ENCODE measurements at regions not wholly inside any gene's neighbourhood (a gene's known extent, or its start where the extent isn't known, plus 50 kb on each side); places are given as distances from the start of the nearest gene placed in this dataset.

GRCh38 chr6:43977404-43978111 is 149.7 kb downstream of the MRPL14 start (continued):
- TF ChIP-seq FOXP1 (CRISPR knock-in tag; IDR thresholded peaks at IDR 0.05) (peak; percentile 59; the same call in 1 of the 2 replicates), HINFP (tag; conservative IDR thresholded peaks at IDR 0.05; ENCODE audit: low read depth) (no peak), ETV1 (tag; conservative IDR thresholded peaks at IDR 0.05; ENCODE audit: low read depth) (0 out of 2 replicates have a peak, but pooled peaks have one; percentile 26), MGA (IDR thresholded peaks at IDR 0.05) (peak; percentile 68), SNAPC5 (CRISPR knock-in tag; IDR thresholded peaks at IDR 0.05) (no peak), ZNF449 (CRISPR knock-in tag; IDR thresholded peaks at IDR 0.05) (0 out of 2 replicates have a peak, but pooled peaks have one; percentile 46), NFXL1 (CRISPR knock-in tag; IDR thresholded peaks at IDR 0.05) (peak; percentile 67; the same call in 1 of the 2 replicates), SMAD4 (CRISPR knock-in tag; conservative IDR thresholded peaks at IDR 0.05) (peak; percentile 77), TEAD1 (CRISPR knock-in tag; IDR thresholded peaks at IDR 0.05) (peak; percentile 30 to 32; a peak in 1 of 4 replicates), ZNF239 (CRISPR knock-in tag; IDR thresholded peaks at IDR 0.05) (0 out of 2 replicates have a peak, but pooled peaks have one; percentile 24)

All from K562 (cell line).